HG03558 (cell line): ENCODE measurements at regions not wholly inside any gene's neighbourhood (a gene's known extent, or its start where the extent isn't known, plus 50 kb on each side); places are given as distances from the start of the nearest gene placed in this dataset.
"Not testable (repeated sequence)": the region's sequence is repeated elsewhere in the genome, so short reads cannot be mapped to it uniquely, and the experiment has no call there.

Experiments used
- ATAC-seq: cut with Tn5 transposase; IDR thresholded peaks from one replicate; pipeline ENCODE4 v1.9.1; 2021; ENCODE audit warnings: moderate number of reproducible peaks; ENCODE audit not compliant: unreplicated experiment; ENCODE audit errors: extremely low read depth

DNA sequence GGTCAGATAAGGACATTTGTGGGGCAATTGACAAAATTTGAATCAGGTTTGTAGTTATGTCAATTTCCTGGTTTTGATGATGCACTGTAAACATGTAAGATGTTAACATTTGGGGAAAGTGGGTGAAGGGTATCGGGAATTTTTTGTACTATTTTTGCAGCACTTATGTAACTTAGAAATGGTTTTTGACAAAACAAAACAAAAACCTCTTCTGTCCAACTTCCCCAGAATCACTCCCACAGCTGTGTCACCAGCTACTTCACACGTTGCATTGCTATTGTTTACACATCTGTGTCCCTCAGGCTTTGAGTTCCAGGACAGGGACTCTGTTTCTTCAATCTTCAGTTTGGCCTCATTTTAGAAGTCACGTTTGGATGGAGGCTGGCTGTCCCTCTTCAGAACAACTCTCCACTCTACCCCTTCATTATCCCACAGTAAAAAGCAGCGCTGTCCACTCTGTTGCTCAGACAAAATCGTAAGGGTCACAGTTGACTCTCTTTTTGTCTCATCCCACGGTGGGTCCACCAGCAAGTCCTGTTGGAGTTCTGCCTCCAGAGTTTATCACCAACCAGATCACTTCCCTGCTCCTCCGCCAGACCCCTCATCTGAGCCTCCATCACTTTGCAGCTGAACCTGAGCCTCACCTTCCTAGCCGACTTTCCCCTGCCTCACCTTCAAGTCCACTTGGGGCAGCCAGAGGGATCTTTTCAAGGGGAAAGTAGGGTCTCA, 63.2 kb downstream of the NENF start:
- no peak for ATAC-seq

- no peak for ATAC-seq
Measured at GRCh38 chr1:212496682-212497081, 64.0 kb downstream of the NENF start.

DNA sequence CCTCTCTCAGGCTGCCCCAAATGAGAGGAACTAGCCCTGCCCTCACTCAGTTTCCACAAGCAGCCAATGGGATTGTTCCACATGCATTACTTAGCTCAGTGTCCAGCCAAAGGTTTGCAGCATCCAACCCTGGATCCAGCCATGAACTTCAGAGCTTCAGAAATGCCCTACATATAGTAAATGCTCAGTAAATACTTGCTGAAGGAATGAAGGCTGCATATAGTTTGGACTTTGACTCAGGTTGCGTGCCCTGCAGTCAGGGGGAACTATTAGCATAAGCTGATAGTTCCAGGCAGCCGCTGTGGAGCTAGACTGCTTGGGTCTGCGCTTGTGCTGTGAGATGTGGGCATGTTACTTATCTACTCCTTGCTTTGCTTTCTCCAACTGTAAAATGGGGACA, 64.8 kb downstream of the NENF start:
- no peak for ATAC-seq

- no peak for ATAC-seq
Measured at GRCh38 chr1:212498283-212499040, 65.7 kb downstream of the NENF start.

DNA sequence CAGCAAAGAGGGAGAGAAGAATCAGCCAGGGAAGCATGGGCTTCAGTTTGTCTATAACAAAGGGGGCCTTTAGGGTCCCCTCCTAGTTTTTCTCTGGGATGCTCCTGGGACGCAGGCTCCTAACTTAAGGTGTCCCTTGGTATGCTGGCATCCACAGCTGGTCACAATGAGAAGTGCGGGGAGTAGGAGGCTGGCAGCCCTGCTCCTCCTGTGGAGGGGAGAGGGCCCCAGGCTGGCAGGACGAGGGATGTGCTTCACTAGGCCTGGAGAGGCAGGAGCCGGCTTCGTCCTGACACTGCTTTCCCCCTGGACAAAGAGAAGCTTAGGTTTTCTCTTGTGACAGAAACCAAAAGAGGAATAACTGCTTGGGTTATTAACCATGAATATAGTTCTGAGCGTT, 67.6 kb downstream of the NENF start:
- no peak for ATAC-seq

GRCh38 chr1:212500983-212501382, 68.3 kb downstream of the NENF start:
- ATAC-seq = no peak

- no peak for ATAC-seq
Measured at GRCh38 chr1:212503714-212504113, 71.0 kb downstream of the NENF start.

GRCh38 chr1:212504171-212504803, 71.6 kb downstream of the NENF start:
- no peak for ATAC-seq

DNA sequence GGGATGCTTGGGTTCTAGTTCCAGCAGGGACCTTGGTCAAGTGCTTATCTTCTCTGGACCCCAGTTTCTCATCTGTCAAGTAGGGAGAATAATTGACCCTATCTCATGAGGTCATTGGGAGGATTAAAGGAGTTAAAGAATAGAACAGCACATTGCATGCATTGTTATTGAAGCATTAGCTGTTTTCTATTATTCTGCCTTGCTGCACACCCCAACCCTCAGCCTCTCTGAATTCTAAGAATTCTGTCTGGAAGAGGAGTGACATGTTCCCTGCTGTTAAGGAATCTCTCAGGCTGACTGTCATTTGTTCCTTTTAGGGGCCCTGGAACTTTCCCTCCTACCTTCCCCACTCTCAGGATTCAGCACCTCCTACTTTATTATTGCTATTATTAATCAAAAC, 73.9 kb downstream of the NENF start:
- ATAC-seq = no peak

DNA sequence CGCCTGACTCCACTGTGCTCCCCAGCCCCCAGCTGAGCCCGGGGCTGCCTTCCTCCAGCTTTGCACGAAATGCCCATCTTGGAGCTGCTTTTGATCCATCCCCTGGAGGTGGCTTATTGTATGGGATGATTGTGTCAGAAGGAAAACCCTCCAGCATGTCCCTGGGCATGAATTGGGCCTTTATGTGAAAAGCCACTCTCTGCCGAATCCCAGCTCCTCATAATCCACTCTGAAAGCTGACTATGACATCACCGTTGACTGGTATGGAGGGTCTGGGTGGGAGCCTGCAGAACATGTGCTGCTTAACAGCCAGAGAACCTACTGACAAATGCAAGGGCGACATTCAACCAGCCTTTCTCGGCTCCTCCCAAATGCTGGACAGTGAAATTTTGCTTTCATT, 74.6 kb downstream of the NENF start:
- no peak for ATAC-seq

DNA sequence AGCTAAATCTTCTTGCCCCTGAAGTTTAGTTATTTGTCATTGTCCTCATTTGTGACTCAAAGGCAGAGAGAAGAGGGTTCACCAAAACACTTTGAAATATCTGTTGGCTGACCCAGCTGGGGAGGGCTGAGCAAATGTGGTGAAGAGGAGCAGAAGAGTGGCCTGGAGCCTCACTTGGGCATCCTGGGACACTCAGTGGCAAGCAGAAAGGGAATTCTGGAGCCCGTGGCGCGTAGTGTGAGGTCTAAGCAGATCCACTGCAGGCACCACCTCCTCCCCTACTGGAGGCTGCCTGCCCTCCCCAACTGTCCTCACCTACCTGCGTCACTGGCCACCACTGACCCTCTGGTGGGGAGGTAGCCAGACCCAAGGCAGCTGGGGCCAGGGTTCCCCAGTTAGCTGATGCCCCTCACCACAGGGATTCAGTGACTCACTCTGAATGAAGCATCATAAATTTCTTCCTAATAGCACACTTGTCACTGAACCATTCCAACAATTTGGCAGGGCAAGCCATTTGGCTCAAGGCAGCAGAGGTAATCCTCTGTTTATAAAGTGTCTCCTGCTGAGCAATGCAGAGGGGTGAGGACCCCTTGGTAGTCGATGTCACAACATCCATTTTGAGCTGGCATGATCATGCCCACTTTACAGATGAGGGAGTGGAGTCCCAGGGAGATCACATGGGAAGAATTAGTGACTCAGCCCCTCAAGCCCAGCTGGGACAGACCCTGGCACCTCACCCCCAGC, 80.3 kb downstream of the NENF start:
- peak; percentile 61 for ATAC-seq

GRCh38 chr1:212513586-212513985, 80.9 kb downstream of the NENF start:
- no peak for ATAC-seq

- no peak for ATAC-seq
Measured at GRCh38 chr1:212514056-212514614, 81.4 kb downstream of the NENF start.

DNA sequence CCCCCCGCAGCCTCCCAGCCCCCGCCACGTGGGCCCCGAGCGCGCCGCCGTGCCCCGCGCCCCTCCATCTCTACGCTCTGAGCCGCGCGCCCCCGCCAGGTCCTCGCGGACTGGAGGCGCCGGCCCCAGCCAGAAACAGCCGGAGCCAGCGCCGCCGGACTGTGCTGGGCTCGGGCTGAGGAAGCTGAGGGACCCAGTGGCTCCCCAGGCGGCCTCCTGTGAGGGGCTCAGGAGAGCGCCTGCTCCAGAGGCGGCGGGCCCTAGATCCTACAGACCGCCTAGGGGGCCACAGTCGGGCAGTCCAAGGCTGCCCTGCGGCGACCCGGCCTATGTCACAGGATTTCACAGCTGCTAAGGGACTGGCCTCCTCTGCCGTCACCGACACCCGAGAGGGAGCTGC, 82.1 kb downstream of the NENF start:
- ATAC-seq = no peak

GRCh38 chr1:212515329-212515760, 82.6 kb downstream of the NENF start:
- no peak for ATAC-seq

DNA sequence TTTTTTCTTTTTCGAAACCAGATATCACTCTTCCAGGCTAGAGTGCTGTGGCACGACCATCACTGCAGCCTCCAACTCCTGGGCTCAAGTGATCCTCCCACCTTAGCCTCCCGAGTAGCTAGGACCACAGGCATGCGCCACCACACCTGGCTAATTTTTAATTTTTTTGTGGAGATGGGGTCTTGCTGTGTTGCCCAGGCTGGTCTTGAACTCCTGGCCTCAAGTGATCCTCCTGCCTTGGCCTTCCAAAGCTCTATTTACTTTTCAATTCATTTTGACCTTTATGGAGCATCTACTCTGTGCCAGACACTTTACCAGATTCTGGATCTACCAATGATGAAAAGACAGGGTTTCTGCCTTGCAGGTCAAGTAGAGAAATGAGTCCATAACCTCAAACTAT, 83.3 kb downstream of the NENF start:
- not testable (repeated sequence) for ATAC-seq

DNA sequence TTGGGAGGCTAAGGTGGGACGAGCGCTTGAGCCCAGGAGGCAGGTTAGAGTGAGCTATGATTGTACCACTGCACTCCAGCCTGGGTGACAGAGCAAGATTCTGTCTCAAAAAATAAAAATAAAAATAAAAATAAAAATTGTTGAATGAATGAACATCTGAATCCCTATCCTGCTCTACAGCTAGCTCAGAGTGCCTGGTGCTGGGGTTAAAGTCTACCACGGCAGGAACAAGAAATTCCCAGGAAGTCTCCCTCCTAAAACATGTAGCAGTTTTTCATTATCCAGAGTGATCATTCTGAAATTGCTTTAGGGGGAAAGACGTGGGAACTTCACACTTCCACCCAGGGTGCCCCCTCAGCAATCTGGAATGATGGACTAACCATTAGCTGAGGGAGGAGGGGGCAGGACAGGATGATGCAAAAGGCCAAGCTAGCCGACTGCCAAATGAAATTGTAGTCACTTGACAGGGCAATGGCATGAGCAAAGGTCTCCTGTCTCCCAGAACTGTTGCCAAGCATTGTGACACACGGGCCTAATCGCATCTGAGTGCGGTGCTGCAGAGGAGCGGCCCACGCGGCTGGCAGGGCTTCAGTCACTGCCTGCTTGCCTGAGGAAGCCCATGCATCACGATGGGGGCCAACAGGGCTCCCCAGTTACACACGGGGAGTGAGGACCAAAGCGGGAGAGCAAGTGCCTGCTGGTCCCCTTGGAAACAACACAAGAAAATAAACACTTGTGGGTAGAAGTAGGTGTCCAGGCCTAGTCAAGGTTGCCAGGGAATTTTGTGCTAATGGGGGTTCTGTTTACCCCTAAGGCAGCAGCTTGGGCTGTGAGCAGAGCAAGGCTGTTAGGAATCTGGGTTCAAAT, 85.7 kb downstream of the NENF start:
- ATAC-seq = no peak

DNA sequence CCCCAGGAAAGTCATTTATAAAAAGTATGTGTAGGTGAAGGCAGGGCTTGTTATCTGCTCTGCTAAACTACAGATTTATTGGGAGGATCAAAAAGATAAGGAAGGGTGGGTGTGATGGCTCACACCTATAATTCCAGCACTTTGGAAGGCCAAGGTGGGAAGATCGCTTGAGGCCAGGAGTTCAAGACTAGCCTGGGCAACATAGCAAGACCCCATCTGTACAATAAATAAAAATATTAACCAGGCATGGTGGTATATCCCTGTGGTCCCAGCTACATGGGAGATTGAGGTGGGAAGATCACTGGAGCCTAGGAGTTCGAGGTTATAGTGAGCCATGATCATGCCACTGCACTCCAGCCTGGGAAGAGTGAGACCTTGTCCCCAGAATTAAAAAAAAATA, 86.4 kb downstream of the NENF start:
- ATAC-seq = no peak

GRCh38 chr1:212520299-212520698, 87.6 kb downstream of the NENF start:
- no peak for ATAC-seq
